ENCODE measurements at regions not wholly inside any gene's neighbourhood (a gene's known extent, or its start where the extent isn't known, plus 50 kb on each side); places are given as distances from the start of the nearest gene placed in this dataset.
"Not testable (repeated sequence)": the region's sequence is repeated elsewhere in the genome, so short reads cannot be mapped to it uniquely, and the experiment has no call there.

DNA sequence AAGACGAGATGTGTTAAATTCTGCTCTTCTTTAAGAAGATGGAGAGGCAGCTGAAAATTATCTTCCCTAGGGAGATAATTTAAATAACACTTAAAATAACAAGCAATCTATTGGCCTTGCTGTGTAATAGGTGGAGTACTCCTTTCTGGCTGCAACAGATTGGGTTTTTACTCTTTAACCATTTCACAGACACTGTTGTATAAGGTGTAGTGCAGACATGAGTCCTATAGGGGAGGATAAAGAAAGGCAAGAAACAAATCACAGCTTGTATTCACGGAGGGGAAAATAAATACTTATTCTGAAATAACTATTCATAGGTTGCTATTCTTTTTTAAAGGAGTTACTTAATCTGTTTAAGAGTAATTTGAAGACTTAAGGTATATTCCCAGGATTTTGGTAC, 252.0 kb downstream of the ZPLD1 start:
- DNase-seq (ENCODE audit: low spot score) = no peak

DNA sequence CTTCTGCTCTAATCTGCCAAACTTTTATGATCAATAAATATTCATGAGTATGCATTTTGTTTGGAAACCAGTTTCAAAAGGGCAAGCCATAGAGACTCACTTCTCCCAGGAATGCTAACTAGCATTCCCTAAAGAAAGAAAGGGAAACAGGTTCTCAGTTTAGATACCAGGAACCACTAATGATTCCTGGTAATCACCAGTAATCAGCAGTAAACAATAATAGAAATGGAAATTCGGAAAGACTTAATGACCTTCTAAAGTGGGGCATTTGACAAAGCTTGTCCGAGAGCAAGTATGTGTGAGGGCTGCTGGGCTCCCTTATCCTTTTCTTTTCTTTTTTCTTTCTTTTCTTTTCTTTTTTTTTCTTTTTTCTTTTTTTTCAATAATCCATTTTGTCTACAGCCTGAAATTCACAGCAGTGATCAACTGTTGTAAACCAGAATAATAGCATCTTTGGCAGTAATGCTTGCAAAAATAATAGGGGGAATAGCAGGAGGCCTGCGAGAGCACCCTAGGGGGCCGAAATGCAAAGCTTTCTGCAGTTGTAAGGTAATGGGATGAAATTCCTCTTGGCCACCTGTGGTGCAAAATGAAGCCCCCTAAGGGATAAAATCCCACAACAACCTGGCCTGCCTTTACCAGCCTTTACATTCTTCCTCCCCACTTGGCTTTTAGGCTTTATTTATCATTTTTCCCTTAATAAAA, 253.2 kb downstream of the ZPLD1 start:
- DNase-seq (ENCODE audit: low spot score) = no peak

DNA sequence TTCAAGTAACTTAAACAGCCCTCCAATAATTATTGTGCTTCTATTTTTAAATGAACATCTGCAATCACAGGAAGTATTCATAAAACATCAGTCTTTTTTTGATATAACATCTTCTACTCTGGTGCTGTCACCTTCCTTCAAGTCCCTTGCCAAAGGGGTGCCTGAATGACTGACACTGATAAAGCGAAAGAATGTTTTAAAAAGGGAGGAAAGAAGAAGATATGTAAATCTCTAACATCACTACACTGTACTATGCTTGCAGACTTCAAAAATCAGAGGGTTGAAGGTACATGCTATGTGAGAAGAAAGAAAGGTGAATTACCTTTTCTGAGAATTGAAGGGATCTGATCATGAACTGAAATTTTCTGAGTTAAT, 253.7 kb downstream of the ZPLD1 start:
- no peak for DNase-seq (ENCODE audit: low spot score)

DNA sequence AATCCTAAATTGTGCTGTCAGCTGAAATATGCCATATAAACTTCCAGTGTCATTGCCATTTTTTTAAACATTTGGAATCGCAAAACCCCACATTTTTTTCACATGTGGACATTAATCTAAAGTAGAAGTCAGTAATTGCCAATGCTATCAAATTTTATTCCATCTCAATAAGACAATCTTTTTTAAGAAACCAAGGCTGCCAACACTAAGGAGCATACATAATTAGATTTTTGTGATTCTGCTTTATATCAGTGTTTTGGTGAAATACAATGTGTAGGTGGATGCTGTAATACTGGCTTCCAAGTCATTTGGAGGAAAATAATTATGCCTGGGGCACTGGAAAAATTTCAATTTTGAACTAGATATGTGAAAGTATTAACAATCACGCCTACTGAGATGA, 256.7 kb downstream of the ZPLD1 start:
- DNase-seq (ENCODE audit: low spot score) = no peak

DNA sequence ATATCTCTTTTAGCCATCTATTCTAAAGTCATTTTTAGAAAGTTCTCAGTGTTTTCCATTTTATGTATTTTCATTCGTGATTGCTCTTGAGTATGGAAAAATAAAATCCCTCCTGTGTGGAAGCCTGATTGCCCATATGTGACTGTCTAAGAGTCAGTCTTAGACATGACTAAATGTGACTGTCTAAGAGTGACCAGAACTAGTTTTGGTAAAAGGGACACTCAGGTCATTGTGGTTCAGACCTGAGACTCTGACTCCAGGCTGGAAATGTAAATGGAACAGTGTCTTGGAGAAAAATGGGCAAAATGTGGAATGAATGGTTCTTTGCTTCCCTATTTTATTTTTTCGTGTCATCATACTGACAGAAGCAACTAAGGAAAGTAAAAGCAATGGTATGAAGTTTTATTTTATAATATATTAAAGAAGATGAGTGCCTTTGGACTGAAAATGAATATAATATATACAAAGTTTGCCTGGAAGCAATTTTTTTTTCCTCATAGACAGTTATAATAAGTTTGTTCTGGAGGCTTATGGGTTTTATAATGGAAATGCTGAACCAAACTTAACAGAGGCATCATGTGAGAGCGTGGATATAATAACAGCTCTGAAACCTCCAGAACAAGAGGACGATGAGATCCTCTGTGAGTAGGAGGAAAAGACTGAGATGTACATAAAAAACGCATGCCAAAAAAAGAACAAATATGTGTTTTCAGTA, 264.4 kb downstream of the ZPLD1 start:
- no peak for DNase-seq (ENCODE audit: low spot score)

DNA sequence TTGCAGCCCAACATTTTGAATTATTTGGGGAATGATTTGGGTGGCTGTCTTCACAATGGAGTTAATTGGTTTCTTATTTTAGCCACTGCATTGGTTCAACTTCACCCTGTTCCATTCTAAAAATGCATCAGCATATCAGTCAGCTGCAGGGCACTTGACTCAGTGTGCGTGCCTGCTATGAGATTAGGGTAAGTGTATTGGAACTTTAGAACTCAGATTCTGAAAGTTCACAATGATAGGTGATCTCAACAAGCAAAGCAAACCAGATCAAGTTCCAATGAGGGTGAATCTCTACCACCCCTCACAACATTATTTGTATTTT, 265.0 kb downstream of the ZPLD1 start:
- no peak for DNase-seq (ENCODE audit: low spot score)

DNA sequence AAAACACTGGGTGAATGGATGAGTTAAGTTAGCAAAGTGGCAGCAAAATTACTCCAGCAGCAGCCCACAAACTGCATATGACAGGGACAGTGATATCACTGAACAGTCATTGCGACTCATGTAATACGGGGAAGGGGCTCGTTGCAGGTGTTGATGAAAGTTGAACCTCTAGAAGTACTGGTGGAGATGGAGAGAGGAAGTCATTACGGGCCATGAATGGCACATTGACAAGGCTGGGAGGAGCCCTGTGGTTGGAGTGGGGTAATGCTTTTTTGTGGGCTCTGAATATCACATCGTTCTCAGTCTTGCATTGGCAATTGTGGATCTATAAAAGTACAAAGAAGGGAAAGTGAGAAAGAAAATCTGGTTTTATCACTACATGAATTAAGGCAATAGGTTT, 278.1 kb downstream of the ZPLD1 start:
- no peak for DNase-seq (ENCODE audit: low spot score)

DNA sequence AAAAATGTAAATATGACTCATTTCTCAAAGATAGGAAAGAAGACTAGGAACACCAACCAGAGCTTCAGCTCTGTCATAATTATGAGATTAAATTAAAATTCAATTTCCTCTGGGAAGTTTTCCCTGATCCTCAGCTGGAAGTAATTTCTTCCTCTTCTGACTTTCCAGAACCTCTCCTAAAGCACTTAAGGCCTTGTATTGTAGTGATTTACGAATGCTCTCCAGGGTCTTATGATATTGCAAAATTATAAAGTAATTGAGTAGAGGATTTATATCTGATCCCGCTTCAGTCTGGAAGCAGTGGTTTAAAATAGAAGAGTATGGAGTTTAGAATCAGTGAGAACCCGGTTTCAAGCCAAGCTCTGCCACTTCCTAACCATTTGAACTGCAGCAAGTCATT, 279.8 kb downstream of the ZPLD1 start:
- no peak for DNase-seq (ENCODE audit: low spot score)

DNA sequence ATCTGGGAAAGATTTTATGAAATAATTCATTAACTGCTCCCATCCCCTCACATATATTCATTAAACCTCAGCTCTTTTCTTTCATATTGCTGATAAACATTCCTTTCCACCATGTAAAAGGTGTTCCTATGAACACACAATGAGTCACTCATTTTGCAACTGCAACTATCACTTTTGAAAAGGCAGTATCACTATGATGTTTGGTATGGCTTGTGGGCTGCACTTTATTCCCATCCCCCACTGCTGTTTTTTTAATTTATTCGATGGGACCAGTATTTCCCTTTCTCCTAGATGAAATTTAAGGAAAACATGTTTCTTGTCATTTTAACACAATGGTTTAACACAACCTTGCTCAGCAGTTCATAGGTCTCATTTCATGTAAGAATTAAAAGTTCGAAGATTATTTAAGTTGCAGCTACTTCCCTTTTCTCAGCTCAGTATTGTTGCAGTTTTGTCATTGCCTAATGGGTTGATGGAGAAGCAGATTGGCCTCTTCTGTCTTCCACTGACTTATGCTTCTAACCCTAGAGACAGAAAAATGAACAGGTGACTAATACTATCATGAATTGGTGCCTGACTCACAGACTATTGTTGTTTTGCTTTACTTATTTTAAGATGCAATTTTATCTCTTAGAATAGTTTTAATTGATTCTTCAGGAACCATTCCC, 280.3 kb downstream of the ZPLD1 start:
- no peak for DNase-seq (ENCODE audit: low spot score)

DNA sequence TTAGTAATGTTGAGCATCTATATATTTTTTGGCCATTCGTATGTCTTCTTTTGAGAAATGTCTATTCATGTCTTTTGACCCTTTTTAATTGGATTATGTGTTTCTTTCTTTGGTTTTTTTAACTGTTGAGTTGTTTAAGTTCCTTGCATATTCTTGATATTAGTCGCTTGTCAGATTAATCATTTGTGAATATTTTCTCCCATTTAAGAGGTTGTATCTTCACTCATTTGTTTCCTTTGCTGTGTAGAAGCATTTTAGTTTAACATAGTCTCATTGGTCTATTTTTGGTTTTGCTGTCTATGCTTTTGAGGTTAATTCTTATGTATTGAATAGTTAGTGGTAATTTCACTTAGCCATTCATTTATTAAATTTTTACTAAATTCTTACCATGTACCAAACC, 283.8 kb downstream of the ZPLD1 start:
- no peak for DNase-seq (ENCODE audit: low spot score)

DNA sequence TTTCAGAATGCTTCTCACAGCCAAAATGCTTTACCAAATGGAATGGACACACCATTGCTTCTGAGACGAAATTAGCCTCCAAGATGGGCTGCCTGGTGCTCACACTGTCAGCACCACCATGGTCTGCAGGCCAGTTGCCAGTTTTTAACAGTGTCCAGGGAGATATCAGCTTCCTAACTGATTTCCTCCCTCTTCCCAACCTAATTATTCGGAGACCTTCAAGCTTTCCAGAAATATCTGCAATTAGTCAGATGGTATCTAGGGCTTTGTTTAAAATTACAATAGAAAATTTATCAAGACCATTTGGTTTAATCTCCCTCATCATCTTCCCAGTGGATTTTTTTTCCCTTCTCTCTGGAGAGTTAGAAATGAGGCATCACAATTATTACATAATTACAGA, 287.5 kb downstream of the ZPLD1 start:
- DNase-seq (ENCODE audit: low spot score) = no peak

DNA sequence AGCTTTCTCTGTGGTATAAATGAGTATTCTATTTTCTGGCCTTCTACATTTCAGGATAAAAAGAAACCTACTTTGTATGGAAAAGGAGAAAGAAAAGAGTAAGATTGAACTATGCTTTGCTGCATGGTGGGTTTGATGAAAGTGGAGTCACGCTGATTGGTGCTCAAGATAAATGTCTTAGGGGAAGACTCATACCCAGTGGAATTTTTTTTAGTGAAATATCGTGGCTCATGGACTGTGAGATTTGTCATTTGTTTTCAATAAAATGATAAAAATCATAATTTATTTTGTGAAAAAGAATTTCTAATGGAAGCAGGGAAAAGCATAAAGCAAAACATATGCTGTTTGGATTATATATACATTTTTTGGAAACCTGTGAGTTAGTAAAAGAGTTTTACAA, 292.5 kb downstream of the ZPLD1 start:
- DNase-seq (ENCODE audit: low spot score) = no peak

DNA sequence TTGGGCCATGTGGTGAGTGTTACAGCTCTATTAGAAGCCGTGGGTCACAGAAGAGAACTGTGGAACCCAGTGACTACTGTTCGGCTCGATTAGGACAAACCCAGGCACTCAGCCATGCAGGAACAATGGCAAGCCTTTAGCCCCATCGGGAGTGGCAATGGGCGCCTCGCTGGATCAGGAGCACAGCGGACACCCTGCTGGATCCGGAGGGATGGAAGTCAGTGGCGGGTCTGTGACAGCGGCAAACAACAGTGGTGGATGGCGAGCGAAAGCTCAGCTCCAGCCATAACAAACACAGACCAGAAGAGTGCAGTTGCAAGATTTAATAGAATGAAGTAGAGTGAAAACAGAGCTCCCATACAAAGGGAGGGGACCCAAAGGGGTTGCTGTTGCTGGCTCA, 297.8 kb downstream of the ZPLD1 start:
- DNase-seq (ENCODE audit: low spot score) = not testable (repeated sequence)

DNA sequence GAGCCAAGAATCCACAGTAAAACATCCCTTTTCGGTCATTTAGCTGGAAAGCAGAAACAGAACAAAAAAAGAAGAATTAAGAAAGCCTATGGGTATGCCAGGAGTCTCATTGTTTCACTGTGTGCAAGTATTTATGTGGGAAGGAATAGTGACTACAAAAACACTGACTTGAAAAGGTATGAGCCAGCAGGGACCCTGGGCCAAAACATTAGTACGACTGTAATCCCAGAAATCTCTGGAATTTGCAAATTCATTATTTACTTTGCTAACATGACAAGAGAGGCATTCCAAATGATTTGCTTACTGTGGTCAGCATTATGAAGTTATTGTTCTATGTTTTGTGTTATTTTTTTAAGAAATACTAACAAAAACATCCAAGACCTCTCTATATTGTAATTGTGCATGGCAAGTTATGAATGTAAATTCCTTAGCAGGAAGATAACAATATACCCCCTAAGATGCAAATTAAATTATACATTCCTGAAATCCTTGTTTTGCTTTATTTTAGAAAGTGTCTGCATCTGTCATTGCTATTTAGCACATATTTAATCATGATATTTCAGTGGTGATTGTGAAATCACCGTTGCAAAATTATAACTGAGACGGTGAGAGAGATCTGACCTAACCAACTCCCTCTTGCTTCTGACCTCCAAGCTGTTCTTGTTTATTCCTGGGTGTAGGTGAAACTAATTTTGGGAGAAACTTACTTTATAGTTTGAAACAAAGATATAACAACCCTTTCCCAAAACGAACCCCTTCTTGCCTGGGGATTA, 299.2 kb downstream of the ZPLD1 start:
- DNase-seq (ENCODE audit: low spot score) = no peak

DNA sequence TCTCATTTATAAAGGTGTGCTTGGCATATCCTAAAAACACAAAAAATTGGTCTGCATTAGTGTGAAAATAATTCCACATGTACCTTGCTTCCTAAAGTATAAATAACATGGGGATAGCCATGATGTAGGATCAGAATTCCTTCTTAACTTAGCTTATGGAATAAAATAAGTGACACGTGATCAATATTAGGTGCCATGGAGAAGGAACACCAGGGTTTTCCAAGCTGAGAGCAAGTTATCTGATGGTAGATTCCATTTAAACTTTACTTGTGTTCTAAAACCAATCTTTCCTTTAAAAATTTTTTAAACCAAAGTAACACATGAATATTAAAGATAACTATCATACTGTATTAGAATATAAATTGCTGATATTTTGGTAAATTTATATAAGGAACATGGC, 300.5 kb downstream of the ZPLD1 start:
- no peak for DNase-seq (ENCODE audit: low spot score)

DNA sequence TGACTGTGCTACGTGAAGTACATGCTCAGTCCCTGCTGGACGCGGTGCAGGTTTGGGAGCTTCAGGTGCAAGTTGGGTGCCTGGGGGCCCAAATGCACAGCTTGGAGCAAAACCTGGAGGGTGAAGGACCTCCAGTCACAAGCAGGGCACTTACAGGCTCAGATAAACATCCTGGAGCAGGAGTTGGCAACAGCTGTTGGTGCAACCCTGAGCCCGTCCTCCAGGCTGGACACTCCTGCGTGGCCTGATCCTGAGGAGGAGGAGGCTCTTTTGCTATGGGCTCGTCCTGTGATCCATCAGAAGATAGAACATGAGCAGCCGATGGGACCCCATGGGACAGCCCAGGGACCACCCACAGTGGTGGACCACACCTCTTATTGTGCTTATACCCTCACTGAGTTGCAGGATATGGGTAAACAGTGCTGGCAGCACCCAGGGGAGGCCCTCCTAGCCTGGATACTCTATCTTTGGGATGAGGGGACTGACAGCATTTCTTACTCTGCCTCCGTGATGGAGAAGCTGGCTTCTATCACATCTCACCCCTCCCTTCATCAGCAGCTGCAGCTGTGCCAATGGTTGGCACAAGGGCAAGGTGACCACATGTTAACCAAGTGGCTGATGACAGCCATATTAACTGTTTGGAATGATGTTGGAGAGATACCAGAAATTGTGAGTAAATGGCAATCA, 301.6 kb downstream of the ZPLD1 start:
- DNase-seq (ENCODE audit: low spot score) = no peak

DNA sequence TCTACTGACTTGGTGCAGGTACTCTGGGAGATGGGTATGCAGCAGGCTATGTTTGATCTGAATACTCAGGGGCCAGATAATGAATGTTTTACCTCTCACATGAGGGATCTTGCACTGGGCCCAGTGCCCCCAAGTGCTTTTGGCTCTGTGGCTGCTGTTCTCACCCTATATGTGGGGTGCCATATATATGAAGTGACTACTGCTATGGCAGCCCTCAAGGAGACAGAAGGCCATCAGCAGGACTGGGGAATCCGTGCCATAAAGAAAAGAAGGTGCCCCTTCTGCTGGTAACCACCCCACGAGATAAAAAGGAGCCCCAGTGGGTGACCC, 302.1 kb downstream of the ZPLD1 start:
- DNase-seq (ENCODE audit: low spot score) = no peak

DNA sequence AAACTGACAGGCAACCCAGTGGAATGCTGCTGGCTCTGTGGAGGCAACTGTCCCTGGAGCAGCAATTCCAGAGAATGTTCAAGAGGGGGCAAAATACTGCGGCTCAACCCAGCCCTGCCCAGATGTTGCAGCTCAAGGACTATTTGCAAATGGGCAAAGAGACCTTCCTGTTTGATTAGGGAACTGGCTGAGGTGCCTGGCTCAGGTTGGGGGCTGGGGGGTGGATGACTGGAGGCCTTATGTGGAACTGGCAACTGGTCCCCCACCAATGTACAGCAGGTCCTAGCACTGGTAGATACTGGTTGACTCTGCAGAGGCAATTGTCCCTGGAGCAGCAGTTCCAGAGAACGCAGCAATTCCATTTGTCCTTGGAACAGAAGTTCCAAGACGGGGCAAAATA, 302.5 kb downstream of the ZPLD1 start:
- no peak for DNase-seq (ENCODE audit: low spot score)

DNA sequence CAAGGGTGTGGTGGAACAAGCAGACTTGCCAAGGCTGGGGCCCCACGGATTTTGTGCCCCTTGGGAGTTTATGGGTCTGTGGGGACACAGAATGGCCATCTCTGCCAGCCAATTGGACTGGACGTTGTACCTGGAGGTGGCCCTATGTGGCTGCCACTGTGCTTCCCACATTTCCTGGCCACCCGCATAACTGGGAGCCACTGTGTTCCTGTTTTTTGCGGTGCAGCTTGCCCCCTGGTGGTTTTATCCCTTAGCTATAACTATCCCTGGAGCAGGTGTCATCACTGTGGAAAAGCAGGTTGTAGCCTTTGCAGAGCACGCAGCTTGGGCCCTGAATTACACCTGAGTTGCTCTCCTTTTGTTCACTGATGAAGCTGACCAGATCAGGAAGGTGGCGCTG, 306.3 kb downstream of the ZPLD1 start:
- no peak for DNase-seq (ENCODE audit: low spot score)

DNA sequence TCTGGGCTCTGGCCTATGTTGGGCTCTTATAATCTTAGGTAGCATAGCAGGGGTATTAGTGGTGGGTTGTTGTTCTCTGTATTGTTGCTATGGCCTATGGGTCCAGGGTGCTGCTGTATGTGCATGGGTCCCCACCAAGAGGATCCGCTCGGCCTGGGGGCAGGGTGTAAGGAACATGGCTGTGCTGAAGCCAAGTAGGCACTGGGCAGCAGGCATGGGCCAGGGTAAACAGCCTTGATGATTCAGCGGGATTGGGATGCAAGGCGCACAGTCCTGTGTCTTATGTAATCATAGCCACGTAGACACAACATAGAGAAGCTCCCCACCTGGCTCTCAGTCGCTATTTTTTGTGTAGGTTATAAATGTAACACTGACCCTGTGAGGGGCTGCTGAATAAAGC, 306.9 kb downstream of the ZPLD1 start:
- no peak for DNase-seq (ENCODE audit: low spot score)

DNA sequence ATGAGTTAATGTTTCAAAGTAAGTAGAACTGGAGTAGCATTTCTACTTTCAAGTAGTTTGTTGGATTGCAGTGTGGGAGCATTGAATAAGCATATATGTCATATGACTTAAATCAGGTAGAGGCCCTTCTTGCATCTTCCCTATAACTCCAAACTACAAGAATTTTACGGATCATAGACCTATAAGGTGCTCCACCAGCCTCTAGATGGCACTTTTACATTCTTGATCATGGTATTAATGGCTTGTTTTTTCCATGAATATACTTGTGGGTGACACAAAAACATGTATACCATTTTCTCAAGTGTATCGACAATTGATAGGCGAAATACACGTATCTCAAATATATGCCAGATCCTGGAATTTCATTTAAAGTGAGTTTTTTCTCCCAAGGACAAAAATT, 311.1 kb downstream of the ZPLD1 start:
- no peak for DNase-seq (ENCODE audit: low spot score)

DNA sequence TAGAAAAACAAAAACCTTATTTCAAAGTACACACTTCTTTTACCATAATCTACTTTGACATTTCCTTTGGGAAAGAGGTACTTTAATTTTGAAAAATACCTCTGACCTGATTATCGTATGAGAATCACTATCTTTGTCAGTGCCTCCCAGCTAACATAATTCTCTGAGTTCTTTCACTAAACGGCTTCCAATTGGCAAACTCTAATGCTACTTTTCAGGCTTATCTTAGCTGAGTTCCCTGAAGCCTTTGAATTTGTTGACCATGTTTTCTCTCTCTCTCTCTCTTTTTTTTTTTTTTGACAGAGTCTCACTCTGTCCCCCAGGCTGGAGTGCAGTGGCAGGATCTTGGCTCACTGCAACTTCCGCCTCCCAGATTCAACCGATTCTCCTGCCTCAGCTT, 312.8 kb downstream of the ZPLD1 start:
- no peak for DNase-seq (ENCODE audit: low spot score)

DNA sequence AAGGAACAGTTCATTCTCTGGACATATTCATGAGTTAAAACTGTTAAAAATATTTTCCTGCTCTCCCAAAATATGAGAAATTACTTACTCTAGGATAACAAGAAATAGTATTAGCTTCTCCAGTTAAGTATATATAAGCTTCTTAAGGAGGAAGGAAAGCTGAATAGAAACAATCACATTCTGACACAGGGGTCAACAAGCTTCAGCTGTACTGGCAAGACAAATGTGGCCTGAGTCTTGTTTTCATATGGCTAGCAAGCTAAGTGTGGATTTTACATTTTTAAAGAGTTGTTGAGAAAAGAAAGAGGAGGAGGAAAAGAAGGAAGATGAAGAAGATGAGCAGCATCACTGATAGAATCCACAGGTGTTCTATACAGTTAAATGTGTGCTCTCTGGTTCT, 313.8 kb downstream of the ZPLD1 start:
- DNase-seq (ENCODE audit: low spot score) = no peak

Measured in AG08396 (cell line).